ENCODE measurements at regions not wholly inside any gene's neighbourhood (a gene's known extent, or its start where the extent isn't known, plus 50 kb on each side); places are given as distances from the start of the nearest gene placed in this dataset.

DNA sequence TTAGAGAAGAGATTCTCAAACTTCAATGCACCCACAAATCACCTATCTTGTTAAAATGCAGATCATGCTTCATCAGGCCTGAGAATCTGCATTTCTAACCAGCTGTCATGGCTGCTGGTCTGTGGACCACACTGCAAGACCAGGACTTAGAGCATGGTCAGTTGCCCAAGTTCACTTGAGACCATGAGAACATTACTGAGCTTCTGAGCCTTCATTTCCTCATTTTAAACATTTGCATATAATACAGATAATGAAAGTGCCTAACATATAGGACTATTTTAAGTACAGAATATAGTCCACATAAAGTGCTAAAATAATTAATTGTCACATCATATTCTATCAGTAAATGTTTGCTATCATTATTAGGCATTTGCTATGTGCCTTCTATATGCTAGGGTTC, 260.8 kb upstream of the TNC start:
- no peak overlapping the region for H3K4me3 ChIP-seq (ENCODE audit: low read depth in 1 of 3, low read length in 3 of 3)
- TF ChIP-seq SP1 (IDR thresholded peaks at IDR 0.05) (no peak), ZBTB33 (IDR thresholded peaks at IDR 0.05) (no peak), HNF4G (IDR thresholded peaks at IDR 0.05) (no peak)
- TF ChIP-seq, protein P1, sequence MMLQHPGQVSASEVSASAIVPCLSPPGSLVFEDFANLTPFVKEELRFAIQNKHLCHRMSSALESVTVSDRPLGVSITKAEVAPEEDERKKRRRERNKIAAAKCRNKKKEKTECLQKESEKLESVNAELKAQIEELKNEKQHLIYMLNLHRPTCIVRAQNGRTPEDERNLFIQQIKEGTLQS (IDR thresholded peaks at IDR 0.05) = no peak
- H3K27ac ChIP-seq (ENCODE audit: low read depth in 1 of 2, low read length in 2 of 2) = no peak overlapping the region
- no peaks in the 10 kb centered on the region for H3K4me1 ChIP-seq (ENCODE audit: control insufficient read depth in 4 of 4, insufficient read depth in 4 of 4, low read length in 3 of 4)
- peaks cover 8 to 20% (median 15%) of the 10 kb centered on the region in 4 donors for H3K9me3 ChIP-seq (ENCODE audit: control insufficient read depth in 4 of 4, low read length in 3 of 4)
- no peaks in the 10 kb centered on the region for H3K27me3 ChIP-seq (ENCODE audit: control insufficient read depth in 4 of 4, insufficient read depth in 4 of 4, low read length in 3 of 4)
- H3K36me3 ChIP-seq (ENCODE audit: control insufficient read depth in 4 of 4, insufficient read depth in 3 of 4, low read depth in 1 of 4, low read length in 3 of 4) = no peaks in the 10 kb centered on the region
- H3K9ac ChIP-seq (ENCODE audit: low read depth in 1 of 2, low read length in 2 of 2) = no peak overlapping the region
- no peak for DNase-seq (ENCODE audit: low spot score)

DNA sequence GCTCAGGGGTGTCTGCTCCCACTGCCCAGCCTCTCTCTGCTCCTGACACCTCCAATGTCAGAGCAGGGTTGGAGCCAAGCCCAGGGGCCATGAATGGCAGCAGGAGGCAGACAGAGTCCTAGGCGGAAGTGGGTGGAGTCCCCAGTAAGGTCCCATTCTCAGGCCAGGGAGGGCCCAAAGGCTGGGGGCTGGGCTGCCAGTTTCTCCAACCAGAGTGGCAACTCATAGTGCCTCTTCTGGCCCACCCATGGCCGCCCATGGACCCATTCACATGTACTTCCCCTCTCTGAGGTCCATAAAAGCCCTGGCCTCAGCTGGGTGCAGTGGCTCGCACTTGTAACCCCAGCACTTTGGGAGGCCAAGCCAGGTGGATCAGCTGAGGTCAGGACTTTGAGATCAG, 261.8 kb upstream of the TNC start:
- Histone ChIP-seq H3K4me3 (ENCODE audit: low read depth in 1 of 3, low read length in 3 of 3) (no peak overlapping the region), H3K27ac (ENCODE audit: low read depth in 1 of 2, low read length in 2 of 2) (no peak overlapping the region), H3K4me1 (ENCODE audit: control insufficient read depth in 4 of 4, insufficient read depth in 4 of 4, low read length in 3 of 4) (no peaks in the 10 kb centered on the region), H3K9me3 (ENCODE audit: control insufficient read depth in 4 of 4, low read length in 3 of 4) (peaks cover 8 to 21% (median 15%) of the 10 kb centered on the region in 4 donors), H3K36me3 (ENCODE audit: control insufficient read depth in 4 of 4, insufficient read depth in 3 of 4, low read depth in 1 of 4, low read length in 3 of 4) (no peaks in the 10 kb centered on the region), H3K9ac (ENCODE audit: low read depth in 1 of 2, low read length in 2 of 2) (no peak overlapping the region), H3K27me3 (ENCODE audit: control insufficient read depth in 4 of 4, insufficient read depth in 4 of 4, low read length in 3 of 4) (no peaks in the 10 kb centered on the region)
- no peak for DNase-seq (ENCODE audit: low spot score)
- 83% methylated on average over 3 of the region's 3 CpGs for WGBS
- TF ChIP-seq, protein P2, sequence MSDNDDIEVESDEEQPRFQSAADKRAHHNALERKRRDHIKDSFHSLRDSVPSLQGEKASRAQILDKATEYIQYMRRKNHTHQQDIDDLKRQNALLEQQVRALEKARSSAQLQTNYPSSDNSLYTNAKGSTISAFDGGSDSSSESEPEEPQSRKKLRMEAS (IDR thresholded peaks at IDR 0.05) = no peak
- TF ChIP-seq FOXA1 (IDR thresholded peaks at IDR 0.05) (no peak), FOXA2 (IDR thresholded peaks at IDR 0.05) (no peak), YY1 (IDR thresholded peaks at IDR 0.05) (no peak), RAD21 (IDR thresholded peaks at IDR 0.05) (no peak), JUND (IDR thresholded peaks at IDR 0.05) (no peak), GABPA (IDR thresholded peaks at IDR 0.05 in 1 of 2, conservative IDR thresholded peaks at IDR 0.05 in 1 of 2) (no peak), NR2F2 (IDR thresholded peaks at IDR 0.05) (no peak), EGR1 (IDR thresholded peaks at IDR 0.05; ENCODE audit: low read depth in 2 of 2) (no peak)

GRCh38 chr9:115382865-115383264, 264.9 kb upstream of the TNC start:
- WGBS = 77% methylated on average over 2 of the region's 2 CpGs
- TF ChIP-seq, protein P2 (IDR thresholded peaks at IDR 0.05) = no peak
- TF ChIP-seq RAD21 (IDR thresholded peaks at IDR 0.05) (no peak), FOXA2 (IDR thresholded peaks at IDR 0.05) (no peak), CTCF (IDR thresholded peaks at IDR 0.05; ENCODE audit: low read depth, low read length, missing input control) (no peak), ZBTB33 (IDR thresholded peaks at IDR 0.05) (no peak), YY1 (IDR thresholded peaks at IDR 0.05) (no peak), SP1 (IDR thresholded peaks at IDR 0.05) (no peak), FOXA1 (IDR thresholded peaks at IDR 0.05) (no peak), TAF1 (conservative IDR thresholded peaks at IDR 0.05) (no peak), HNF4A (conservative IDR thresholded peaks at IDR 0.05) (no peak)
- Histone ChIP-seq H3K4me3 (ENCODE audit: low read depth in 1 of 3, low read length in 3 of 3) (peak overlapping the region in 2 of 3 donors; percentile 8 to 35), H3K4me1 (ENCODE audit: control insufficient read depth in 4 of 4, insufficient read depth in 4 of 4, low read length in 3 of 4) (no peaks in the 10 kb centered on the region), H3K27ac (ENCODE audit: low read depth in 1 of 2, low read length in 2 of 2) (no peak overlapping the region), H3K36me3 (ENCODE audit: control insufficient read depth in 4 of 4, insufficient read depth in 3 of 4, low read depth in 1 of 4, low read length in 3 of 4) (no peaks in the 10 kb centered on the region), H3K27me3 (ENCODE audit: control insufficient read depth in 4 of 4, insufficient read depth in 4 of 4, low read length in 3 of 4) (no peaks in the 10 kb centered on the region), H3K9ac (ENCODE audit: low read depth in 1 of 2, low read length in 2 of 2) (no peak overlapping the region), H3K9me3 (ENCODE audit: control insufficient read depth in 4 of 4, low read length in 3 of 4) (peaks cover 8 to 23% (median 15%) of the 10 kb centered on the region in 4 donors)
- no peak for DNase-seq (ENCODE audit: low spot score)

Data from liver (tissue), 8 donors.